ENCODE measurements at regions not wholly inside any gene's neighbourhood (a gene's known extent, or its start where the extent isn't known, plus 50 kb on each side); places are given as distances from the start of the nearest gene placed in this dataset.
A peak's percentile ranks its signal among the peaks of the same experiment; 100 is the strongest.
"Not testable (repeated sequence)": the region's sequence is repeated elsewhere in the genome, so short reads cannot be mapped to it uniquely, and the experiment has no call there.

DNA sequence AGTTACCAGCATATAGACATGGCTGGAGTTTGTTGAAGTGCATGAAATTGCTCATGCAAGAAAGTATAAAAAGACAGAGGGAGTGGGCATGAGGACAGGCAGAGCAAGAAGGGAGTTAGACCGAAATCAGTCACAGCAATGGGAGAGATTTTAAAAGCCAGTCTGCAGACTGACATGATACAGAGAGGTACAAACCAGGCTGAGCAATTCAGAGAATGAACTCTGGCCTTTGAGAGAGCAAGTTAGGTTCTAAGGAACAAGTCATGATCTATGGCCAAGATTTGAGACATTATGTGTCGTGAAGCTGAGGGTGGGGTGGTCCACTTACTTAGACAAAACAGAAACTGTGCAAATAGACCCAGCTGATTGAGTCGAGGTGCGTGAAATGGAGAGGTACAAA is 93.4 kb upstream of the TSC22D1 start:
- TF ChIP-seq, protein P1, sequence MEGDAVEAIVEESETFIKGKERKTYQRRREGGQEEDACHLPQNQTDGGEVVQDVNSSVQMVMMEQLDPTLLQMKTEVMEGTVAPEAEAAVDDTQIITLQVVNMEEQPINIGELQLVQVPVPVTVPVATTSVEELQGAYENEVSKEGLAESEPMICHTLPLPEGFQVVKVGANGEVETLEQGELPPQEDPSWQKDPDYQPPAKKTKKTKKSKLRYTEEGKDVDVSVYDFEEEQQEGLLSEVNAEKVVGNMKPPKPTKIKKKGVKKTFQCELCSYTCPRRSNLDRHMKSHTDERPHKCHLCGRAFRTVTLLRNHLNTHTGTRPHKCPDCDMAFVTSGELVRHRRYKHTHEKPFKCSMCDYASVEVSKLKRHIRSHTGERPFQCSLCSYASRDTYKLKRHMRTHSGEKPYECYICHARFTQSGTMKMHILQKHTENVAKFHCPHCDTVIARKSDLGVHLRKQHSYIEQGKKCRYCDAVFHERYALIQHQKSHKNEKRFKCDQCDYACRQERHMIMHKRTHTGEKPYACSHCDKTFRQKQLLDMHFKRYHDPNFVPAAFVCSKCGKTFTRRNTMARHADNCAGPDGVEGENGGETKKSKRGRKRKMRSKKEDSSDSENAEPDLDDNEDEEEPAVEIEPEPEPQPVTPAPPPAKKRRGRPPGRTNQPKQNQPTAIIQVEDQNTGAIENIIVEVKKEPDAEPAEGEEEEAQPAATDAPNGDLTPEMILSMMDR (IDR thresholded peaks at IDR 0.05), result no peak
- Mint-ChIP-seq H3K27ac (no peak overlapping the region), H3K27me3 (ENCODE audit: insufficient read depth) (no peaks in the 10 kb centered on the region), H3K4me1 (ENCODE audit: low read depth) (no peaks in the 10 kb centered on the region; the same call in 1 of the 2 replicates), H3K9me3 (no peaks in the 10 kb centered on the region), H3K36me3 (ENCODE audit: low read depth) (no peaks in the 10 kb centered on the region), H3K4me3 (no peak overlapping the region)
- DNase-seq, result no peak

DNA sequence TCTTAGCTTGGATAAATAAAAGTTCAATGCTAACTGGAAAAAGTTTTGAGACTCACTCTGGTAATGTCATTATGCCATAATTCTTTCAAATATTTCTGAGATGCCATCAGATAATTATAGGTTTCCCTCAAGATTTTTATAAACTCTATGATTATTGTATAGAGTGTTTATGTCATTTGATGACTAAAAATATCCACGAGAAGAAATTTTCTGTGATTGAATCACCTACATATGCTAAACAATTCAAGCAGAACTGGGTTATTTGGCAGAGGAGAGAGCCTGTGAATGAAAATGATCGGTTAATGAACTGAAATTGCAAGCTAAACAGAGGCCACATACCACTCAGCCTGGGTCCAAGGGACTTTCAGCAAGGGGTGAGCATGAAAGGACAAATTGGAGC is 92.6 kb upstream of the TSC22D1 start:
- no peaks in the 10 kb centered on the region for H3K27me3 Mint-ChIP-seq (ENCODE audit: insufficient read depth)
- H3K4me1 Mint-ChIP-seq (ENCODE audit: low read depth), result no peaks in the 10 kb centered on the region; the same call in 1 of the 2 replicates
- peak; percentile 43 for DNase-seq
- no peak overlapping the region for H3K27ac Mint-ChIP-seq
- no peaks in the 10 kb centered on the region for H3K36me3 Mint-ChIP-seq (ENCODE audit: low read depth)
- TF ChIP-seq, protein P1 (IDR thresholded peaks at IDR 0.05), result no peak
- H3K4me3 Mint-ChIP-seq, result no peak overlapping the region
- H3K9me3 Mint-ChIP-seq, result no peaks in the 10 kb centered on the region

DNA sequence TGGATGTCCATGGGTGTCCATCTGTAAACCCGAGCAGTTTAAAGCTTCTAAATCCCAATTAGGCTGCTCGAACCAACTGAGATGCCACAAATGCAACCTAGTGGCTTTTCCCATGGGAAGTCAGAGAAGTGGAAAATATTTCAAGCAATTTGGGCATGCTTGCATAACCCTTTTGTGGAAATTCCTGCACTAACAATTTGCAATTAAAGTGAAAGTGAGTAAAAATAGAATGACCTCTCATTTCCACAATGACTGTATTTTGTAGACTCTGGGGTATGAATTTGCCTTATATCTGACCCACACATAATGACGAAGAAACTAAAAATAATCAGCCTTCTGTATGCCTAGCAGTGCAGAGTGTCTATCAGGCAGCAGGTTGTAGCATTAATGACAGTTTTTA is 91.8 kb upstream of the TSC22D1 start:
- Mint-ChIP-seq H3K27ac (no peak overlapping the region), H3K4me3 (no peak overlapping the region), H3K36me3 (ENCODE audit: low read depth) (no peaks in the 10 kb centered on the region), H3K4me1 (ENCODE audit: low read depth) (no peaks in the 10 kb centered on the region; the same call in 1 of the 2 replicates), H3K9me3 (no peaks in the 10 kb centered on the region), H3K27me3 (ENCODE audit: insufficient read depth) (no peaks in the 10 kb centered on the region)
- DNase-seq, result peak; percentile 45
- TF ChIP-seq, protein P1 (IDR thresholded peaks at IDR 0.05), result no peak

DNA sequence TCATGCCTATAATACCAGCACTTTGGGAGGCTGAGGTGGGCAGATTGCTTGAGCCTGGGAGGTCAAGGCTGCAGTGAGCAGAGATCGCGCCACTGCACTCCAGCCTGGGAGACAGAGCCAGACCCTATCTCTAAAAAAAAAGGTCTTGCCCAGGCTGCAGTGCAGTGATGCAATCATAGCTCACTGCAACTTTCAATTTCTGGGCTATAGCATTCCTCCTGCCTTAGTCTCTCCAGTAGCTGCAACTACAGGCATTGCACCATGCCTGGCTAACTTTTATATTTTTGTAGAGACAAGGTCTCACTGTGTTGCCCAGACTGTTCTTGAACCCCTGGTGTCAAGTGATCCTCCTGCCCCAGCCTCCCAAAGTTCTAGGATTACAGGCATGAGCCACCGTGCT is 90.4 kb upstream of the TSC22D1 start:
- H3K36me3 Mint-ChIP-seq (ENCODE audit: low read depth); H3K27me3 Mint-ChIP-seq (ENCODE audit: insufficient read depth); H3K4me1 Mint-ChIP-seq (ENCODE audit: low read depth); H3K9me3 Mint-ChIP-seq; H3K4me3 Mint-ChIP-seq: not testable (repeated sequence)
- peak overlapping the region; percentile 29; the same call in 1 of the 2 replicates for H3K27ac Mint-ChIP-seq
- peak; percentile 57 for DNase-seq

- H3K36me3 Mint-ChIP-seq (ENCODE audit: low read depth), result no peaks in the 10 kb centered on the region
- H3K4me1 Mint-ChIP-seq (ENCODE audit: low read depth), result peaks cover 20% of the 10 kb centered on the region
- H3K9me3 Mint-ChIP-seq, result no peaks in the 10 kb centered on the region
- H3K27me3 Mint-ChIP-seq (ENCODE audit: insufficient read depth), result no peaks in the 10 kb centered on the region; the same call in 1 of the 2 replicates
- TF ChIP-seq, protein P1 (IDR thresholded peaks at IDR 0.05), result no peak
- no peak for DNase-seq
- H3K4me3 Mint-ChIP-seq, result no peak overlapping the region
- H3K27ac Mint-ChIP-seq, result no peak overlapping the region
These were observed 88.2 kb upstream of the TSC22D1 start for GRCh38 chr13:44664308-44664707.

- DNase-seq, result no peak
- TF ChIP-seq, protein P1 (IDR thresholded peaks at IDR 0.05), result no peak
- H3K9me3 Mint-ChIP-seq, result no peaks in the 10 kb centered on the region
- no peak overlapping the region for H3K4me3 Mint-ChIP-seq
- H3K4me1 Mint-ChIP-seq (ENCODE audit: low read depth), result peaks cover 20% of the 10 kb centered on the region
- no peaks in the 10 kb centered on the region for H3K36me3 Mint-ChIP-seq (ENCODE audit: low read depth)
- H3K27ac Mint-ChIP-seq, result no peak overlapping the region
- no peaks in the 10 kb centered on the region; the same call in 1 of the 2 replicates for H3K27me3 Mint-ChIP-seq (ENCODE audit: insufficient read depth)
These were observed 86.4 kb upstream of the TSC22D1 start for GRCh38 chr13:44662515-44662914.

Data from HFFc6 (cell line).